ENCODE measurements at regions not wholly inside any gene's neighbourhood (a gene's known extent, or its start where the extent isn't known, plus 50 kb on each side); places are given as distances from the start of the nearest gene placed in this dataset.

DNA sequence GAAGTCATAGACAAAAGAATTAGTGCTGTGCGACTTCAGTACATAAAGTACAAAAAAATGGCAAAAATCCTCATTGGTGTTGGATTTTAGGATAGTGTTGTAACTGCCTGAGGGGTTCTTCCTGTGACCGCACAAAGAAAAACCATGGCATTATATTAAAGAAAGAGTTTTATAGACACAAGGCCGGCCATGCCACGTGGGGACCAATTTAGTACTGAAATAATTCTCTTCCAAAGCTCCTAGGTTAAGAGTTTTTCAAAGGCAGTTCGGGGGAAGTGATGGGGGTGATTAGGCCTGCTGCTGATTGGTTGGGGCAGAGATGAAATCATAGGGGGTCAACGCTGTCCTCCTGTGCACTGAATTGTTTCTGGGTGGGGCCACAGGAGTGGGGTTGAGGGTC lies 150.9 kb upstream of the EEA1 start:
- H3K4me1 ChIP-seq (replicated peaks; ENCODE audit: insufficient read depth): peaks cover 25% of the 10 kb centered on the region
- H3K4me3 ChIP-seq: no peak overlapping the region
- CTCF ChIA-PET: no interaction called here
- no peak overlapping the region for H2AFZ ChIP-seq
- no peak for TF ChIP-seq EZH2 (IDR thresholded peaks at IDR 0.05; ENCODE audit: low read depth)
- TF ChIP-seq, protein P1, sequence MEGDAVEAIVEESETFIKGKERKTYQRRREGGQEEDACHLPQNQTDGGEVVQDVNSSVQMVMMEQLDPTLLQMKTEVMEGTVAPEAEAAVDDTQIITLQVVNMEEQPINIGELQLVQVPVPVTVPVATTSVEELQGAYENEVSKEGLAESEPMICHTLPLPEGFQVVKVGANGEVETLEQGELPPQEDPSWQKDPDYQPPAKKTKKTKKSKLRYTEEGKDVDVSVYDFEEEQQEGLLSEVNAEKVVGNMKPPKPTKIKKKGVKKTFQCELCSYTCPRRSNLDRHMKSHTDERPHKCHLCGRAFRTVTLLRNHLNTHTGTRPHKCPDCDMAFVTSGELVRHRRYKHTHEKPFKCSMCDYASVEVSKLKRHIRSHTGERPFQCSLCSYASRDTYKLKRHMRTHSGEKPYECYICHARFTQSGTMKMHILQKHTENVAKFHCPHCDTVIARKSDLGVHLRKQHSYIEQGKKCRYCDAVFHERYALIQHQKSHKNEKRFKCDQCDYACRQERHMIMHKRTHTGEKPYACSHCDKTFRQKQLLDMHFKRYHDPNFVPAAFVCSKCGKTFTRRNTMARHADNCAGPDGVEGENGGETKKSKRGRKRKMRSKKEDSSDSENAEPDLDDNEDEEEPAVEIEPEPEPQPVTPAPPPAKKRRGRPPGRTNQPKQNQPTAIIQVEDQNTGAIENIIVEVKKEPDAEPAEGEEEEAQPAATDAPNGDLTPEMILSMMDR (conservative IDR thresholded peaks at IDR 0.05): no peak
- H3K27me3 ChIP-seq (ENCODE audit: insufficient read depth, low read depth): no peaks in the 10 kb centered on the region
- H3K9me2 ChIP-seq (ENCODE audit: insufficient read depth): no peaks in the 10 kb centered on the region
- no peak overlapping the region for H3K4me2 ChIP-seq
- H3K9me3 ChIP-seq (ENCODE audit: insufficient read depth, low read depth): no peaks in the 10 kb centered on the region
- no peaks in the 10 kb centered on the region for H4K20me1 ChIP-seq (ENCODE audit: insufficient read depth)
- H3F3A ChIP-seq (ENCODE audit: insufficient read depth, low read depth): peaks cover 12% of the 10 kb centered on the region
- BruUV-seq (replicated peaks): no TSS peak
- no peak overlapping the region for H3K27ac ChIP-seq
- DNase-seq: no peak
- no peaks in the 10 kb centered on the region for H3K79me2 ChIP-seq (ENCODE audit: low read depth)
- POLR2A ChIA-PET (ENCODE audit: unreplicated experiment): interaction anchor here (0.5 to 0.6 kb wide), 2 partner anchors 18 to 243 kb away, joined by 6 to 37 read pairs; no protein-coding TSS in a partner anchor
- no peaks in the 10 kb centered on the region for H3K36me3 ChIP-seq (ENCODE audit: low read depth)
- intact Hi-C loops (cut with micrococcal nuclease; ENCODE audit: unreplicated experiment): loop anchor here (5.0 kb wide), 1 partner anchor 297 kb away; the partner anchor contains the start of gene NUDT4

DNA sequence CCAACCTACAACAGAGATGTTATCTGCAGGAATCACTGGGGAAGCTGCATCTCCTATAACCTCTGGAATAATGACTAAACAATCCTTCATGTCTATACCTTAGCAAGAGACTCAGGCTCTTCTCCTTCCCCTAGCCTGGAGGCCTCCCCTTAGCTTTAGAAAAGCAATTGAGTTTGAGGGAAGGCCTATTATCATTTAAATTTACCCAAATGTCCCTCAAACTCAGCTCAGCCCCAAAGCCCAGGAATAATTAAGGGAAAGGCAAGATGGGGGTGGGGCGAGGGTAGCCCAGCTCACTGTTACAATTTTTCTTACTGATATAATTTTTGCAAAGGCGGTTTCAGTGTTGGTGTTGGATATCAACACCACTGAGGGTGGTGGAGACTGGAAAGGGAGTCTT lies 151.4 kb upstream of the EEA1 start:
- no peak for DNase-seq
- Histone ChIP-seq H3K79me2 (ENCODE audit: low read depth) (no peaks in the 10 kb centered on the region), H4K20me1 (ENCODE audit: insufficient read depth) (no peaks in the 10 kb centered on the region), H2AFZ (no peak overlapping the region), H3F3A (ENCODE audit: insufficient read depth, low read depth) (peaks cover 16% of the 10 kb centered on the region; the same call in 1 of the 2 replicates), H3K4me3 (no peak overlapping the region), H3K4me1 (replicated peaks; ENCODE audit: insufficient read depth) (peaks cover 28% of the 10 kb centered on the region), H3K4me2 (peak overlapping the region; percentile 17), H3K36me3 (ENCODE audit: low read depth) (no peaks in the 10 kb centered on the region), H3K9me3 (ENCODE audit: insufficient read depth, low read depth) (no peaks in the 10 kb centered on the region), H3K9me2 (ENCODE audit: insufficient read depth) (no peaks in the 10 kb centered on the region), H3K27ac (peak overlapping the region; percentile 27; the same call in 1 of the 2 replicates), H3K27me3 (ENCODE audit: insufficient read depth, low read depth) (no peaks in the 10 kb centered on the region)
- BruUV-seq (replicated peaks): no TSS peak
- TF ChIP-seq EZH2 (IDR thresholded peaks at IDR 0.05; ENCODE audit: low read depth): no peak
- TF ChIP-seq, protein P1 (conservative IDR thresholded peaks at IDR 0.05): no peak
- ChIA-PET CTCF (no interaction called here), POLR2A (ENCODE audit: unreplicated experiment) (interaction anchor here (0.5 to 0.6 kb wide), 4 partner anchors 18 to 300 kb away, joined by 3 to 37 read pairs (median 5); no protein-coding TSS in a partner anchor)
- intact Hi-C loops (cut with micrococcal nuclease; ENCODE audit: unreplicated experiment): loop anchor here (5.0 kb wide), 1 partner anchor 297 kb away; the partner anchor contains the start of gene NUDT4

DNA sequence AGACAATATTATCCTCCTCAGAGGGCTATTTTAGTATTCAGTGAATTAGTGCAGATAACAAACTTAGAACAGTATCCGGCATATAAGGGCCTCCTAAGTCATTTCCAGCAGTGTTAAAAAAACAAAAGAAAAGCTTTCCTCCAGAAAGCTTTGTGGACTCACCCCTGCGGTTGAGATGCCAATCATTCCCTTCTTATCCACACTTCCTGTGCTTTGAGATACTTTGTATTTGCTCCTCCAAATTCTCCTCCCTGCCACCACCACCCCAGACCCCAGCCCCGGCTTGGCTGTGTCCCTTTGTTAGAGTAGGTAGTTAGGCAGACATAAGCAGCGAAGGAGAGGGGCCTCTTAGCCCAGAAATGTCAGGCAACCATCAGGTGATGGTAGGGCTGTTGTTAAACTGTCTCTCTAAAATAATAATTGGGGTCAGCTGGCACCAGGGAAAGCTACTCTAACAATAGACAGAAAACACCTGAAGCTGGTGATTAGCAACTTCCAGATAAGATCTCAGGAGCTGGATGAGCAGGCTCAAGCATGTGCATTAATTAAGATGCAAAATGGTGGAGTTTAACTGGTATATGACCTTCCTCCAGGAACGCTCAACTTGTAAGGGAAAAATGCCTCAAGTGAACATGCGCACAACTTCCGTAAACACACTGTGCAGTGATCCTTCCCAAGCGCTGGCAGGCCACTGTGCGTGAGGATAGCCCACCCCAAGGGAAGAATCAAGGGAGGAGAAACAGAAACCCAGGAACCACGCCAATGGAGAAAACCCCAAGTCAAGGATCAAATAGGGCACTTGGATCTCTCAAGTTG lies 152.1 kb upstream of the EEA1 start:
- intact Hi-C loops (cut with micrococcal nuclease; ENCODE audit: unreplicated experiment): loop anchor here (5.0 kb wide), 1 partner anchor 296 kb away; the partner anchor contains the start of gene NUDT4
- Histone ChIP-seq H3K79me2 (ENCODE audit: low read depth) (no peaks in the 10 kb centered on the region), H3F3A (ENCODE audit: insufficient read depth, low read depth) (peaks cover 23% of the 10 kb centered on the region), H3K9me2 (ENCODE audit: insufficient read depth) (no peaks in the 10 kb centered on the region), H3K4me1 (replicated peaks; ENCODE audit: insufficient read depth) (peaks cover 29% of the 10 kb centered on the region), H3K4me2 (peak overlapping the region; percentile 17), H3K27ac (peak overlapping the region; percentile 27; the same call in 1 of the 2 replicates), H3K9me3 (ENCODE audit: insufficient read depth, low read depth) (no peaks in the 10 kb centered on the region; the same call in 1 of the 2 replicates), H4K20me1 (ENCODE audit: insufficient read depth) (no peaks in the 10 kb centered on the region), H3K4me3 (no peak overlapping the region), H3K36me3 (ENCODE audit: low read depth) (no peaks in the 10 kb centered on the region), H2AFZ (no peak overlapping the region; the same call in 1 of the 2 replicates), H3K27me3 (ENCODE audit: insufficient read depth, low read depth) (no peaks in the 10 kb centered on the region)
- DNase-seq: peak; percentile 28 to 40
- TF ChIP-seq EZH2 (IDR thresholded peaks at IDR 0.05; ENCODE audit: low read depth): no peak
- TF ChIP-seq, protein P1 (conservative IDR thresholded peaks at IDR 0.05): no peak
- POLR2A ChIA-PET (ENCODE audit: unreplicated experiment): interaction anchor here (0.5 to 0.6 kb wide), 4 partner anchors 43 to 299 kb away, joined by 3 to 5 read pairs (median 4); no protein-coding TSS in a partner anchor
- CTCF ChIA-PET: no interaction called here
- no TSS peak for BruUV-seq (replicated peaks)
